SK-N-SH (cell line): ENCODE measurements at regions not wholly inside any gene's neighbourhood (a gene's known extent, or its start where the extent isn't known, plus 50 kb on each side); places are given as distances from the start of the nearest gene placed in this dataset.

ENCODE experiments used
- CTCF ChIA-PET: fragments of 300-600, 350-600 bp; formaldehyde crosslinking; extraction: SDS; loops from one replicate; lab custom pipeline; 2021; lab: Yijun Ruan, JAX
- POLR2A ChIA-PET: fragments of 350-600 bp; sonication (Branson Sonifier 250); formaldehyde crosslinking; extraction: SDS; loops from one replicate; lab custom pipeline; 2020; ENCODE audit warnings: antibody characterized with exemption, inconsistent platforms; lab: Yijun Ruan, JAX
- DNase-seq: peaks from one replicate; pipeline ENCODE4 v3.0.0; 2012
- H2AFZ ChIP-seq: fragments of 200-600 bp; sonication (generic); 2 replicates; pipeline ENCODE4 v1.8.1; 2016; ENCODE audit warnings: antibody characterized with exemption, mild to moderate bottlenecking, low read depth
- H3F3A ChIP-seq: fragments of 200-600 bp; sonication (generic); replicated peaks from 2 replicates; pipeline ENCODE3; 2016; ENCODE audit warnings: antibody characterized with exemption, mild to moderate bottlenecking; ENCODE audit not compliant: insufficient read depth
- H3K27ac ChIP-seq, 2 experiments: fragments of 200-500 bp in 1 of 2; fragments of 200-600 bp in 1 of 2; sonication (Bioruptor generic) in 1 of 2; sonication (generic), shearing (Covaris generic) in 1 of 2; 2 replicates each; pipeline versions ENCODE4 v1.5.1 to v1.6.1; 2014 to 2016; ENCODE audit warnings: low read depth in 2 of 2, inconsistent platforms in 1 of 2, low read length in 1 of 2, mild to moderate bottlenecking in 1 of 2, mixed read lengths in 1 of 2
- H3K27me3 ChIP-seq: fragments of 200-600 bp; sonication (generic), shearing (Covaris generic); 2 replicates; pipeline ENCODE4 v1.6.1; 2016; ENCODE audit warnings: mixed run types; ENCODE audit not compliant: insufficient read depth
- H3K36me3 ChIP-seq, 2 experiments: fragments of 200-500 bp in 1 of 2; fragments of 200-600 bp in 1 of 2; sonication (Bioruptor generic) in 1 of 2; sonication (generic) in 1 of 2; replicated peaks in 1 of 2; 2 replicates each; pipeline versions ENCODE3 to v1.5.1; 2014 to 2016; ENCODE audit warnings: low read length in 1 of 2, mild to moderate bottlenecking in 1 of 2; ENCODE audit not compliant: insufficient read depth in 2 of 2, control insufficient read depth in 1 of 2
- H3K4me1 ChIP-seq, 2 experiments: fragments of 200-500 bp in 1 of 2; fragments of 200-600 bp in 1 of 2; sonication (Bioruptor generic) in 1 of 2; sonication (generic), shearing (Covaris generic) in 1 of 2; 2 replicates each; pipeline versions ENCODE4 v1.5.1 to v1.6.1; 2014 to 2016; ENCODE audit warnings: low read depth in 1 of 2, low read length in 1 of 2, mixed run types in 1 of 2; ENCODE audit not compliant: insufficient read depth in 2 of 2, control insufficient read depth in 1 of 2
- H3K4me2 ChIP-seq: fragments of 200-600 bp; sonication (generic), shearing (Covaris generic); 2 replicates; pipeline ENCODE4 v1.6.1; 2017; ENCODE audit warnings: mixed run types
- H3K4me3 ChIP-seq, 2 experiments: fragments of 200-500 bp in 1 of 2; fragments of 200-600 bp in 1 of 2; sonication (Bioruptor generic) in 1 of 2; sonication (generic), shearing (Covaris generic) in 1 of 2; 2 replicates each; pipeline versions ENCODE4 v1.5.1 to v1.8.1; 2014 to 2016; ENCODE audit warnings: low read depth in 2 of 2, inconsistent platforms in 1 of 2, low read length in 1 of 2, mild to moderate bottlenecking in 1 of 2, mixed read lengths in 1 of 2, moderate library complexity in 1 of 2
- H3K79me2 ChIP-seq: fragments of 200-600 bp; sonication (generic); 2 replicates; pipeline ENCODE4 v1.8.1; 2017; ENCODE audit warnings: mild to moderate bottlenecking; ENCODE audit not compliant: insufficient read depth
- H3K9ac ChIP-seq: fragments of 200-600 bp; sonication (generic); 2 replicates; pipeline ENCODE4 v1.6.1; 2017; ENCODE audit warnings: mixed run types
- H3K9me2 ChIP-seq: fragments of 200-600 bp; sonication (generic); 2 replicates; pipeline ENCODE4 v1.6.1; 2017; ENCODE audit warnings: mixed run types
- H3K9me3 ChIP-seq: fragments of 200-600 bp; sonication (generic); 2 replicates; pipeline ENCODE4 v1.6.1; 2017; ENCODE audit warnings: mixed run types, mild to moderate bottlenecking, moderate library complexity
- H4K20me1 ChIP-seq: fragments of 200-600 bp; sonication (generic); 2 replicates; pipeline ENCODE4 v1.6.1; 2017; ENCODE audit warnings: mild to moderate bottlenecking, mixed run types; ENCODE audit not compliant: insufficient read depth
- FOSL2 ChIP-seq: IDR thresholded peaks from 2 replicates; pipeline ENCODE4 v1.4.0; 2012; ENCODE audit warnings: low read depth, mild to moderate bottlenecking, moderate library complexity, borderline replicate concordance
- FOXJ3 ChIP-seq: sonication (generic); formaldehyde crosslinking; IDR thresholded peaks from 2 replicates; pipeline ENCODE4 v1.5.1; 2020; ENCODE audit warnings: mild to moderate bottlenecking, missing genetic modification reagents
- FOXM1 ChIP-seq: IDR thresholded peaks from 2 replicates; pipeline ENCODE4 v1.4.0; 2012; ENCODE audit warnings: low read depth, mild to moderate bottlenecking
- GABPA ChIP-seq: IDR thresholded peaks from 2 replicates; pipeline ENCODE4 v1.4.0; 2012; ENCODE audit warnings: low read depth, mild to moderate bottlenecking
- GATA2 ChIP-seq: sonication (generic); formaldehyde crosslinking; IDR thresholded peaks from 2 replicates; pipeline ENCODE4 v1.5.0; 2020; ENCODE audit warnings: mild to moderate bottlenecking, missing genetic modification reagents
- MEF2A ChIP-seq: IDR thresholded peaks from 2 replicates; pipeline ENCODE4 v1.4.0; 2012; ENCODE audit warnings: low read depth, borderline replicate concordance
- MXI1 ChIP-seq: IDR thresholded peaks from 2 replicates; pipeline ENCODE4 v1.6.1; 2012; ENCODE audit warnings: mild to moderate bottlenecking, low read depth, low read length, improper control_type of control experiment
- NFIC ChIP-seq: IDR thresholded peaks from 2 replicates; pipeline ENCODE4 v1.4.0; 2012; ENCODE audit warnings: borderline replicate concordance
- NRF1 ChIP-seq: IDR thresholded peaks from 2 replicates; pipeline ENCODE4 v1.6.1; 2012; ENCODE audit warnings: low read depth, mild to moderate bottlenecking, low read length
- POLR2AphosphoS5 ChIP-seq: IDR thresholded peaks from 2 replicates; pipeline ENCODE4 v1.6.1; 2012; ENCODE audit warnings: low read depth, low read length
- RAD21 ChIP-seq: IDR thresholded peaks from 2 replicates; pipeline ENCODE4 v1.6.1; 2012; ENCODE audit warnings: mild to moderate bottlenecking, low read length
- RXRA ChIP-seq: IDR thresholded peaks from 2 replicates; pipeline ENCODE4 v1.4.0; 2012; ENCODE audit warnings: low read depth, mild to moderate bottlenecking, borderline replicate concordance
- SMC3 ChIP-seq: IDR thresholded peaks from 2 replicates; pipeline ENCODE4 v1.6.1; 2012; ENCODE audit warnings: low read depth, low read length, improper control_type of control experiment
- TAF1 ChIP-seq: IDR thresholded peaks from 2 replicates; pipeline ENCODE4 v1.6.1; 2012; ENCODE audit warnings: low read depth, mild to moderate bottlenecking, low read length, moderate library complexity, borderline replicate concordance
- YY1 ChIP-seq: IDR thresholded peaks from 2 replicates; pipeline ENCODE4 v1.4.0; 2012; ENCODE audit warnings: low read depth, mild to moderate bottlenecking
- WGBS: methylation state at CpG from one replicate; pipeline ENCODE4 v1.1.6; 2017; ENCODE audit warnings: low lambda C conversion rate; 5-methylcytosine and 5-hydroxymethylcytosine counted together
- TF ChIP-seq, protein P1 (sequence below): IDR thresholded peaks from 2 replicates; pipeline ENCODE4 v1.4.0; 2012; ENCODE audit warnings: low read depth, borderline replicate concordance
- TF ChIP-seq, protein P2 (sequence below): IDR thresholded peaks from 2 replicates; pipeline ENCODE4 v1.6.1; 2012; ENCODE audit warnings: mild to moderate bottlenecking, low read depth, low read length, moderate library complexity
- TF ChIP-seq, protein P3 (sequence below): IDR thresholded peaks from 2 replicates; pipeline ENCODE4; 2012
- TF ChIP-seq, protein P4 (sequence below): fragments of 150-350 bp; IDR thresholded peaks from 2 replicates; pipeline ENCODE4 v1.6.1; 2016; ENCODE audit warnings: mild to moderate bottlenecking, low read depth, low read length
- TF ChIP-seq, protein P5 (sequence below): fragments of 200-600 bp; sonication (generic); IDR thresholded peaks from 2 replicates; pipeline ENCODE4 v1.6.1; 2017; ENCODE audit warnings: antibody characterized with exemption, mild to moderate bottlenecking, moderate library complexity

DNA sequence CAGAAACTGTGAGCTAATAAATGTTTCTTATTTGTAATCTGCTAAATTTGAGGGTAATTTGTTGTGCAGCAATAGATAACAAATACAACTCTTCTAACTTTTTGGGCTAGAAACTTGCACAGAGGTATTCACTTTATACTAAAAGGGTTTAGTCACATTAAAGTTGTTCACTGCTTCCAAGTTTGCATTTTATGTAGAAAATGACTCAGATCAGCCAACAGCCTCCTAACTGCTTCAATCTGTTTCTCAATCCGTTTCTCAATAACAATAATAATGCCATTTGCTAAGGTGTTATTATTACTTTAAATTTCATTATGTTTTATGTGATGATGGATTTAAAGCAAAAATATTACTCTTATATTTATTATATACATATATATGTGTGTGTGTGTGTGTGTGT lies 213.9 kb downstream of the CENPW start:
- Histone ChIP-seq H3K9me3 (no peaks in the 10 kb centered on the region), H3K4me1 (no peaks in the 10 kb centered on the region), H3K4me2 (no peak overlapping the region), H3F3A (no peaks in the 10 kb centered on the region), H3K9ac (no peak overlapping the region), H3K27ac (no peak overlapping the region), H3K9me2 (no peaks in the 10 kb centered on the region), H3K36me3 (no peaks in the 10 kb centered on the region), H3K4me3 (no peak overlapping the region)
- POLR2A ChIA-PET, result no interaction called here
- TF ChIP-seq, protein P1, sequence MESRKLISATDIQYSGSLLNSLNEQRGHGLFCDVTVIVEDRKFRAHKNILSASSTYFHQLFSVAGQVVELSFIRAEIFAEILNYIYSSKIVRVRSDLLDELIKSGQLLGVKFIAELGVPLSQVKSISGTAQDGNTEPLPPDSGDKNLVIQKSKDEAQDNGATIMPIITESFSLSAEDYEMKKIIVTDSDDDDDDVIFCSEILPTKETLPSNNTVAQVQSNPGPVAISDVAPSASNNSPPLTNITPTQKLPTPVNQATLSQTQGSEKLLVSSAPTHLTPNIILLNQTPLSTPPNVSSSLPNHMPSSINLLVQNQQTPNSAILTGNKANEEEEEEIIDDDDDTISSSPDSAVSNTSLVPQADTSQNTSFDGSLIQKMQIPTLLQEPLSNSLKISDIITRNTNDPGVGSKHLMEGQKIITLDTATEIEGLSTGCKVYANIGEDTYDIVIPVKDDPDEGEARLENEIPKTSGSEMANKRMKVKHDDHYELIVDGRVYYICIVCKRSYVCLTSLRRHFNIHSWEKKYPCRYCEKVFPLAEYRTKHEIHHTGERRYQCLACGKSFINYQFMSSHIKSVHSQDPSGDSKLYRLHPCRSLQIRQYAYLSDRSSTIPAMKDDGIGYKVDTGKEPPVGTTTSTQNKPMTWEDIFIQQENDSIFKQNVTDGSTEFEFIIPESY, result no peak
- no peak for TF ChIP-seq GABPA
- TF ChIP-seq, protein P2, sequence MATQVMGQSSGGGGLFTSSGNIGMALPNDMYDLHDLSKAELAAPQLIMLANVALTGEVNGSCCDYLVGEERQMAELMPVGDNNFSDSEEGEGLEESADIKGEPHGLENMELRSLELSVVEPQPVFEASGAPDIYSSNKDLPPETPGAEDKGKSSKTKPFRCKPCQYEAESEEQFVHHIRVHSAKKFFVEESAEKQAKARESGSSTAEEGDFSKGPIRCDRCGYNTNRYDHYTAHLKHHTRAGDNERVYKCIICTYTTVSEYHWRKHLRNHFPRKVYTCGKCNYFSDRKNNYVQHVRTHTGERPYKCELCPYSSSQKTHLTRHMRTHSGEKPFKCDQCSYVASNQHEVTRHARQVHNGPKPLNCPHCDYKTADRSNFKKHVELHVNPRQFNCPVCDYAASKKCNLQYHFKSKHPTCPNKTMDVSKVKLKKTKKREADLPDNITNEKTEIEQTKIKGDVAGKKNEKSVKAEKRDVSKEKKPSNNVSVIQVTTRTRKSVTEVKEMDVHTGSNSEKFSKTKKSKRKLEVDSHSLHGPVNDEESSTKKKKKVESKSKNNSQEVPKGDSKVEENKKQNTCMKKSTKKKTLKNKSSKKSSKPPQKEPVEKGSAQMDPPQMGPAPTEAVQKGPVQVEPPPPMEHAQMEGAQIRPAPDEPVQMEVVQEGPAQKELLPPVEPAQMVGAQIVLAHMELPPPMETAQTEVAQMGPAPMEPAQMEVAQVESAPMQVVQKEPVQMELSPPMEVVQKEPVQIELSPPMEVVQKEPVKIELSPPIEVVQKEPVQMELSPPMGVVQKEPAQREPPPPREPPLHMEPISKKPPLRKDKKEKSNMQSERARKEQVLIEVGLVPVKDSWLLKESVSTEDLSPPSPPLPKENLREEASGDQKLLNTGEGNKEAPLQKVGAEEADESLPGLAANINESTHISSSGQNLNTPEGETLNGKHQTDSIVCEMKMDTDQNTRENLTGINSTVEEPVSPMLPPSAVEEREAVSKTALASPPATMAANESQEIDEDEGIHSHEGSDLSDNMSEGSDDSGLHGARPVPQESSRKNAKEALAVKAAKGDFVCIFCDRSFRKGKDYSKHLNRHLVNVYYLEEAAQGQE, result no peak
- TF ChIP-seq FOSL2, result no peak
- TF ChIP-seq POLR2AphosphoS5, result no peak
- no peak for TF ChIP-seq GATA2
- no peak for TF ChIP-seq MEF2A
- TF ChIP-seq, protein P3, sequence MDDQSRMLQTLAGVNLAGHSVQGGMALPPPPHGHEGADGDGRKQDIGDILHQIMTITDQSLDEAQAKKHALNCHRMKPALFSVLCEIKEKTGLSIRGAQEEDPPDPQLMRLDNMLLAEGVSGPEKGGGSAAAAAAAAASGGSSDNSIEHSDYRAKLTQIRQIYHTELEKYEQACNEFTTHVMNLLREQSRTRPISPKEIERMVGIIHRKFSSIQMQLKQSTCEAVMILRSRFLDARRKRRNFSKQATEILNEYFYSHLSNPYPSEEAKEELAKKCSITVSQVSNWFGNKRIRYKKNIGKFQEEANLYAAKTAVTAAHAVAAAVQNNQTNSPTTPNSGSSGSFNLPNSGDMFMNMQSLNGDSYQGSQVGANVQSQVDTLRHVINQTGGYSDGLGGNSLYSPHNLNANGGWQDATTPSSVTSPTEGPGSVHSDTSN, result no peak
- TF ChIP-seq NFIC, result no peak
- TF ChIP-seq YY1, result no peak
- no peak for TF ChIP-seq NRF1
- TF ChIP-seq, protein P4, sequence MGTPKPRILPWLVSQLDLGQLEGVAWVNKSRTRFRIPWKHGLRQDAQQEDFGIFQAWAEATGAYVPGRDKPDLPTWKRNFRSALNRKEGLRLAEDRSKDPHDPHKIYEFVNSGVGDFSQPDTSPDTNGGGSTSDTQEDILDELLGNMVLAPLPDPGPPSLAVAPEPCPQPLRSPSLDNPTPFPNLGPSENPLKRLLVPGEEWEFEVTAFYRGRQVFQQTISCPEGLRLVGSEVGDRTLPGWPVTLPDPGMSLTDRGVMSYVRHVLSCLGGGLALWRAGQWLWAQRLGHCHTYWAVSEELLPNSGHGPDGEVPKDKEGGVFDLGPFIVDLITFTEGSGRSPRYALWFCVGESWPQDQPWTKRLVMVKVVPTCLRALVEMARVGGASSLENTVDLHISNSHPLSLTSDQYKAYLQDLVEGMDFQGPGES, result no peak
- TF ChIP-seq RAD21, result no peak
- no peak for TF ChIP-seq FOXM1
- no peak for TF ChIP-seq SMC3
- TF ChIP-seq, protein P5, sequence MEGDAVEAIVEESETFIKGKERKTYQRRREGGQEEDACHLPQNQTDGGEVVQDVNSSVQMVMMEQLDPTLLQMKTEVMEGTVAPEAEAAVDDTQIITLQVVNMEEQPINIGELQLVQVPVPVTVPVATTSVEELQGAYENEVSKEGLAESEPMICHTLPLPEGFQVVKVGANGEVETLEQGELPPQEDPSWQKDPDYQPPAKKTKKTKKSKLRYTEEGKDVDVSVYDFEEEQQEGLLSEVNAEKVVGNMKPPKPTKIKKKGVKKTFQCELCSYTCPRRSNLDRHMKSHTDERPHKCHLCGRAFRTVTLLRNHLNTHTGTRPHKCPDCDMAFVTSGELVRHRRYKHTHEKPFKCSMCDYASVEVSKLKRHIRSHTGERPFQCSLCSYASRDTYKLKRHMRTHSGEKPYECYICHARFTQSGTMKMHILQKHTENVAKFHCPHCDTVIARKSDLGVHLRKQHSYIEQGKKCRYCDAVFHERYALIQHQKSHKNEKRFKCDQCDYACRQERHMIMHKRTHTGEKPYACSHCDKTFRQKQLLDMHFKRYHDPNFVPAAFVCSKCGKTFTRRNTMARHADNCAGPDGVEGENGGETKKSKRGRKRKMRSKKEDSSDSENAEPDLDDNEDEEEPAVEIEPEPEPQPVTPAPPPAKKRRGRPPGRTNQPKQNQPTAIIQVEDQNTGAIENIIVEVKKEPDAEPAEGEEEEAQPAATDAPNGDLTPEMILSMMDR, result no peak
- no peak for TF ChIP-seq FOXJ3
- no peak for TF ChIP-seq TAF1
- TF ChIP-seq MXI1, result no peak
- no peak for TF ChIP-seq RXRA
- TF ChIP-seq, all 33 proteins: peak for 0
- Histone ChIP-seq H3K27me3 (no peaks in the 10 kb centered on the region), H2AFZ (no peak overlapping the region), H4K20me1 (no peaks in the 10 kb centered on the region), H3K79me2 (no peaks in the 10 kb centered on the region)
- 35% methylated on average over 1 of the region's 1 CpG for WGBS
- DNase-seq, result no peak
- CTCF ChIA-PET, result no interaction called here
